CD4-positive, alpha-beta T cell (primary cell): ENCODE measurements at regions not wholly inside any gene's neighbourhood (a gene's known extent, or its start where the extent isn't known, plus 50 kb on each side); places are given as distances from the start of the nearest gene placed in this dataset.

ENCODE experiments used
- ATAC-seq: fragments of 200-7000 bp; cut with Tn5 transposase; one replicate; pipeline ENCODE4 v1.10.0; 2022; ENCODE audit warnings: mild to moderate bottlenecking; ENCODE audit not compliant: poor library complexity
- CTCF ChIA-PET: fragments of 350-600 bp; sonication (Branson Sonifier 250); formaldehyde crosslinking; loops from one replicate; lab custom pipeline; 2021; ENCODE audit warnings: antibody characterized with exemption, inconsistent platforms; lab: Charles Lee
- POLR2A ChIA-PET: fragments of 350-600 bp; sonication (Branson Sonifier 250); formaldehyde crosslinking; loops from one replicate; lab custom pipeline; 2021; ENCODE audit warnings: antibody characterized with exemption, inconsistent platforms; lab: Charles Lee
- DNase-seq, 14 experiments: peaks; one replicate each; pipeline ENCODE4 v3.0.0-alpha.2; 2013 to 2020; ENCODE audit warnings: mixed read lengths in 2 of 14
- H3K27ac ChIP-seq, 2 donors: one replicate each; pipeline versions ENCODE4 v1.5.1 to v1.7.0; 2013; ENCODE audit warnings: low read length in 2 of 2, low read depth in 1 of 2, mild to moderate bottlenecking in 1 of 2
- H3K27me3 ChIP-seq, 2 experiments: 1 replicate in 1 of 2; 2 replicates in 1 of 2; pipeline versions ENCODE4 v1.6.1 to v1.7.0; 2013; ENCODE audit warnings: low read length in 2 of 2, control low read depth in 1 of 2, mild to moderate bottlenecking in 1 of 2, moderate library complexity in 1 of 2; ENCODE audit not compliant: insufficient read depth in 2 of 2, control insufficient read depth in 1 of 2
- H3K36me3 ChIP-seq: one replicate; pipeline ENCODE4 v1.6.1; 2013; ENCODE audit warnings: low read length, control low read depth; ENCODE audit not compliant: insufficient read depth
- H3K4me1 ChIP-seq: one replicate; pipeline ENCODE4 v1.6.1; 2013; ENCODE audit warnings: low read length, control low read depth; ENCODE audit not compliant: insufficient read depth
- H3K4me3 ChIP-seq: one replicate; pipeline ENCODE4 v1.5.1; 2013; ENCODE audit warnings: mild to moderate bottlenecking, low read length, moderate library complexity
- H3K9me3 ChIP-seq, 2 experiments: 1 replicate in 1 of 2; 2 replicates in 1 of 2; pipeline versions ENCODE4 v1.6.1 to v1.7.0; 2013; ENCODE audit warnings: low read length in 2 of 2, mild to moderate bottlenecking in 2 of 2, control low read depth in 1 of 2, moderate library complexity in 1 of 2; ENCODE audit not compliant: control insufficient read depth in 1 of 2, insufficient read depth in 1 of 2
- H3K27ac Mint-ChIP-seq: one replicate; pipeline ENCODE4 v1.8.0; 2020; ENCODE audit warnings: mixed read lengths
- H3K27me3 Mint-ChIP-seq: one replicate; pipeline ENCODE4 v1.8.0; 2021; ENCODE audit warnings: mixed read lengths
- H3K36me3 Mint-ChIP-seq: one replicate; pipeline ENCODE4 v1.8.0; 2021; ENCODE audit warnings: low read depth, mixed read lengths
- H3K4me1 Mint-ChIP-seq: one replicate; pipeline ENCODE4 v1.8.0; 2021; ENCODE audit warnings: low read depth, mixed read lengths
- H3K4me3 Mint-ChIP-seq: one replicate; pipeline ENCODE4 v1.8.0; 2020; ENCODE audit warnings: mild to moderate bottlenecking, mixed read lengths
- H3K9me3 Mint-ChIP-seq: one replicate; pipeline ENCODE4 v1.8.0; 2020; ENCODE audit warnings: mixed read lengths
- intact Hi-C, 2 experiments: fragments of 100-400 bp; cut with DNase I in 1 of 2; cut with micrococcal nuclease in 1 of 2; formaldehyde crosslinking; loops; one replicate each; pipeline versions ENCODE4 v1.15.1 to v1.9.0; 2023 to 2025; cut with DNase I, micrococcal nuclease
- TF ChIP-seq, protein P1 (sequence below): fragments of 200-600 bp; IDR thresholded peaks from one replicate; pipeline ENCODE4 v1.8.0; 2022; ENCODE audit warnings: antibody characterized with exemption, mild to moderate bottlenecking

DNA sequence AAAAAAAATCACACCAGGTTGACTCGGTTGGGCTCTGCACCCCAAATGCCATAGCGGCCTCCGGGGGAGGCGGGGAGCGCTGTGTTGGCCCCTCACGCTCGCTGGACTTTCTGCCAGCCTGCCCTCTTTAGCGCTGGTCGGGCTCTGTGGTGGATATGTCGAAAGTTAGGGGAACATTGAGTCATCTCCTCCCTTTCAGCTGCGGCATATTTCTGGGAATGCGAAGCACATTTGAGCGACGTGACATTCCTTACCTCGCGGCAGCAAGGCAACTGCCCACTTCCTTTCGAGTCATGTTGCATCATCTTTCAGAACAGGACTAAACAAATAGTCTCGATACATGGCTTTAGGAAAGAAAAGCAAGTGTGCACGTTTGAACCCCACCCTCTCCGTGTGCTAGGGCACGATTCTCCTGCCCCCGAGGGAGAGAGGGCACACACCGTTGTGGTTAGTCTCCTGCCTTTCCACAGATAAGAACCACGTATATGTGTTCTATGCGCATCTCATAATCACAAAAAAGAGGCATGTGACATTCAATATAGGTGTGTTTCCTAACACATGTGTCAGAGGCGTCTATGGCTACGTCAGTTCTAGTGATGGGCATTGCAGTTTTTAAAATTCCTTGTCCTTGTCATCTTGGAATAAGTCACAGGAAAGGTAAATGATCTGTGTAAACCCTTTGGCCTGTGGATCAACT is 105.9 kb upstream of the SLC45A1 start:
- H3K4me3 ChIP-seq = no peak overlapping the region
- peaks cover 22 to 35% of the 10 kb centered on the region in 2 experiments for H3K27me3 ChIP-seq
- H3K9me3 Mint-ChIP-seq = no peaks in the 10 kb centered on the region
- ATAC-seq (no peak), DNase-seq (peak in 2 of 14 experiments; percentile 19 to 29)
- H3K4me1 Mint-ChIP-seq = peaks cover 11% of the 10 kb centered on the region
- no peak overlapping the region for H3K27ac Mint-ChIP-seq
- H3K27me3 Mint-ChIP-seq = peaks cover 54% of the 10 kb centered on the region
- H3K9me3 ChIP-seq = no peaks in the 10 kb centered on the region
- no peaks in the 10 kb centered on the region for H3K36me3 ChIP-seq
- no peak overlapping the region for H3K27ac ChIP-seq
- no peak overlapping the region for H3K4me3 Mint-ChIP-seq
- CTCF ChIA-PET = no interaction called here
- intact Hi-C loops = no loop called here
- H3K4me1 ChIP-seq = peaks cover 11% of the 10 kb centered on the region
- TF ChIP-seq, protein P1, sequence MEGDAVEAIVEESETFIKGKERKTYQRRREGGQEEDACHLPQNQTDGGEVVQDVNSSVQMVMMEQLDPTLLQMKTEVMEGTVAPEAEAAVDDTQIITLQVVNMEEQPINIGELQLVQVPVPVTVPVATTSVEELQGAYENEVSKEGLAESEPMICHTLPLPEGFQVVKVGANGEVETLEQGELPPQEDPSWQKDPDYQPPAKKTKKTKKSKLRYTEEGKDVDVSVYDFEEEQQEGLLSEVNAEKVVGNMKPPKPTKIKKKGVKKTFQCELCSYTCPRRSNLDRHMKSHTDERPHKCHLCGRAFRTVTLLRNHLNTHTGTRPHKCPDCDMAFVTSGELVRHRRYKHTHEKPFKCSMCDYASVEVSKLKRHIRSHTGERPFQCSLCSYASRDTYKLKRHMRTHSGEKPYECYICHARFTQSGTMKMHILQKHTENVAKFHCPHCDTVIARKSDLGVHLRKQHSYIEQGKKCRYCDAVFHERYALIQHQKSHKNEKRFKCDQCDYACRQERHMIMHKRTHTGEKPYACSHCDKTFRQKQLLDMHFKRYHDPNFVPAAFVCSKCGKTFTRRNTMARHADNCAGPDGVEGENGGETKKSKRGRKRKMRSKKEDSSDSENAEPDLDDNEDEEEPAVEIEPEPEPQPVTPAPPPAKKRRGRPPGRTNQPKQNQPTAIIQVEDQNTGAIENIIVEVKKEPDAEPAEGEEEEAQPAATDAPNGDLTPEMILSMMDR = no peak
- H3K36me3 Mint-ChIP-seq = no peaks in the 10 kb centered on the region
- POLR2A ChIA-PET = interaction anchor here (0.6 kb wide), 1 partner anchor 42 kb away, joined by 3 read pairs; no protein-coding TSS in a partner anchor

DNA sequence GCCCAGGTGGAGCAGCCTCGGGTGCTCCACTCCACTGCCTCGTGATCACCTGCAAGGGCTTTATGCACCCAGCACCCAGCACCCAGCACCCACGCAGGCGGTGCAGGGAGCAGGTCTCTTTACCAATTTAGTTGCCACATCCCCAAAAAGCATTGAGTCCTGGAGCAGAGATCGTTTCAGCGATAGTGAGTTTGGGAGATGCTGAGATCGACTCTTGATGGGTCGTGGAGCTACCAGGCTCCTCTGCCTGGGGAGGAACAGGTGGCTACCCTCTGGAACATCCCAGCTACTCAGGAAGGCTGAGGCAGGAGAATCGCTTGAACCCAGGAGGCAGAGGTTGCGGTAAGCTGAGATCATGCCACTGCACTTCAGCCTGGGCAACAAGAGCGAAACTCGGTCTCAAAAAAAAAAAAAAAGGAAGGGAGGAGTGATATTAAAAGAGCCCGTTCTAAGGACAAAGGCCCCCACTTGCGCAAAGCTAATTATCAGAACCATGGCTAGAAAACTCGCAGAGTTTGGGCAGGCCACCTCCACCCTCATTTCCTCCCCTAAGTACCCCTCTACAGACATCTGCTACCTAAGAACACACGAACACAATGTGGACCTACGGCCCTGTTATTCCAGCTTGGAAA is 106.5 kb upstream of the SLC45A1 start:
- Mint-ChIP-seq H3K27ac (no peak overlapping the region), H3K4me1 (peaks cover 11% of the 10 kb centered on the region), H3K36me3 (no peaks in the 10 kb centered on the region), H3K4me3 (no peak overlapping the region), H3K9me3 (no peaks in the 10 kb centered on the region), H3K27me3 (peaks cover 49% of the 10 kb centered on the region)
- ChIA-PET POLR2A (no interaction called here), CTCF (no interaction called here)
- Histone ChIP-seq H3K27ac (no peak overlapping the region), H3K36me3 (no peaks in the 10 kb centered on the region), H3K27me3 (peaks cover 20 to 35% of the 10 kb centered on the region in 2 experiments), H3K9me3 (no peaks in the 10 kb centered on the region), H3K4me1 (peaks cover 6% of the 10 kb centered on the region), H3K4me3 (no peak overlapping the region)
- DNase-seq (no peak), ATAC-seq (no peak)
- intact Hi-C loops = no loop called here
- TF ChIP-seq, protein P1 = no peak

DNA sequence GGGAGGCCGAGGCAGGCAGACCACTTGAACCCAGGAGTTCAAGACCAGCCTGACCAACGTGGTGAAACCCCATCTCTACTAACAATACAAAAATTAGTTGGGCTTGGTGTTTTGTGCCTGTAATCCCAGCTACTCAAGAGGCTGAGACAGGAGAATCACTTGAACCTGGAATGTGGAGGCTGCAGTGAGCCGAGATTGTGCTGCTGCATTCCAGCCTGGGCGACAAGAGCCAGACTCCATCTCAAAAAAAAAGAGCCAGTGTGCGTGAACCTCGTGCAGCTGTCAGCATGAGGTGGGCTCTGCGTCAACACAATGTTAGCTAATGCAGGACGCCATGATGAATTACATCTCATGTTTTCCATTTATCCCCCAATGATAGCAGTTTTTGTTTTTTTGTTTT is 110.7 kb upstream of the SLC45A1 start:
- Histone ChIP-seq H3K27ac (no peak overlapping the region), H3K9me3 (no peaks in the 10 kb centered on the region), H3K36me3 (no peaks in the 10 kb centered on the region), H3K27me3 (peaks cover 16 to 21% of the 10 kb centered on the region in 2 experiments), H3K4me3 (no peak overlapping the region), H3K4me1 (peaks cover 6% of the 10 kb centered on the region)
- H3K27me3 Mint-ChIP-seq = peaks cover 19% of the 10 kb centered on the region
- no peak overlapping the region for H3K27ac Mint-ChIP-seq
- H3K4me3 Mint-ChIP-seq = no peak overlapping the region
- H3K4me1 Mint-ChIP-seq = peaks cover 6% of the 10 kb centered on the region
- TF ChIP-seq, protein P1 = no peak
- DNase-seq (no peak), ATAC-seq (no peak)
- POLR2A ChIA-PET = no interaction called here
- CTCF ChIA-PET = no interaction called here
- H3K9me3 Mint-ChIP-seq = no peaks in the 10 kb centered on the region
- H3K36me3 Mint-ChIP-seq = no peaks in the 10 kb centered on the region
- intact Hi-C loops = loop anchor here in 1 of 2 experiments (5.0 kb wide), 1 partner anchor 75 kb away; no protein-coding TSS in a partner anchor
